GM19023 (cell line): ENCODE measurements at regions not wholly inside any gene's neighbourhood (a gene's known extent, or its start where the extent isn't known, plus 50 kb on each side); places are given as distances from the start of the nearest gene placed in this dataset.

Experiments used
- ATAC-seq: cut with Tn5 transposase; IDR thresholded peaks from one replicate; pipeline ENCODE4 v1.9.1; 2021; ENCODE audit warnings: mild to moderate bottlenecking, moderate library complexity; ENCODE audit not compliant: unreplicated experiment

- no peak for ATAC-seq
Observed at GRCh38 chr9:82367929-82368328, 379.4 kb downstream of the SPATA31D1 start.

- no peak for ATAC-seq
Observed at GRCh38 chr9:82369251-82369945, 380.8 kb downstream of the SPATA31D1 start.

- ATAC-seq = no peak
Observed at GRCh38 chr9:82375041-82375440, 386.5 kb downstream of the SPATA31D1 start.

GRCh38 chr9:82376677-82377232 is 388.2 kb downstream of the SPATA31D1 start:
- no peak for ATAC-seq

GRCh38 chr9:82382887-82383616 is 394.5 kb downstream of the SPATA31D1 start:
- no peak for ATAC-seq

- no peak for ATAC-seq
Observed at GRCh38 chr9:82385633-82386032, 397.1 kb downstream of the SPATA31D1 start.

- no peak for ATAC-seq
Observed at GRCh38 chr9:82397534-82397933, 409.0 kb downstream of the SPATA31D1 start.

GRCh38 chr9:82404196-82404870 is 415.8 kb downstream of the SPATA31D1 start:
- no peak for ATAC-seq

- ATAC-seq = no peak
Observed at GRCh38 chr9:82404881-82405280, 416.3 kb downstream of the SPATA31D1 start.

GRCh38 chr9:82406456-82407085 is 418.0 kb downstream of the SPATA31D1 start:
- ATAC-seq = no peak

GRCh38 chr9:82410306-82410705 is 421.7 kb downstream of the SPATA31D1 start:
- ATAC-seq = peak; percentile 95

- peak; percentile 22 for ATAC-seq
Observed at GRCh38 chr9:82410866-82411265, 422.3 kb downstream of the SPATA31D1 start.

- ATAC-seq = no peak
Observed at GRCh38 chr9:82412586-82413305, 424.2 kb downstream of the SPATA31D1 start.

GRCh38 chr9:82417501-82417900 is 428.9 kb downstream of the SPATA31D1 start:
- ATAC-seq = no peak

- ATAC-seq = no peak
Observed at GRCh38 chr9:82418334-82418733, 429.8 kb downstream of the SPATA31D1 start.

- ATAC-seq = no peak
Observed at GRCh38 chr9:82419696-82420486, 431.3 kb downstream of the SPATA31D1 start.

GRCh38 chr9:82421498-82421897 is 432.9 kb downstream of the SPATA31D1 start:
- no peak for ATAC-seq

GRCh38 chr9:82423700-82424099 is 435.1 kb downstream of the SPATA31D1 start:
- no peak for ATAC-seq

GRCh38 chr9:82424599-82425120 is 436.1 kb downstream of the SPATA31D1 start:
- ATAC-seq = no peak
